CD4-positive, alpha-beta T cell treated with Interleukin-4 for 1 hour (primary cell): ENCODE measurements at regions not wholly inside any gene's neighbourhood (a gene's known extent, or its start where the extent isn't known, plus 50 kb on each side); places are given as distances from the start of the nearest gene placed in this dataset.
"Not testable (repeated sequence)": the region's sequence is repeated elsewhere in the genome, so short reads cannot be mapped to it uniquely, and the experiment has no call there.

Experiments used
- DNase-seq, 2 donors: peaks; one replicate each; pipeline ENCODE4 v3.0.0-alpha.2; 2020 to 2022

GRCh38 chr4:13678186-13678924 is 50.8 kb upstream of the BOD1L1 start:
- no peak for DNase-seq

GRCh38 chr4:13681570-13681969 is 54.0 kb upstream of the BOD1L1 start:
- no peak for DNase-seq

- DNase-seq = no peak
Measured at GRCh38 chr4:13694256-13694655, 66.7 kb upstream of the BOD1L1 start.

- DNase-seq = no peak
Measured at GRCh38 chr4:13698296-13698695, 70.8 kb upstream of the BOD1L1 start.

DNA sequence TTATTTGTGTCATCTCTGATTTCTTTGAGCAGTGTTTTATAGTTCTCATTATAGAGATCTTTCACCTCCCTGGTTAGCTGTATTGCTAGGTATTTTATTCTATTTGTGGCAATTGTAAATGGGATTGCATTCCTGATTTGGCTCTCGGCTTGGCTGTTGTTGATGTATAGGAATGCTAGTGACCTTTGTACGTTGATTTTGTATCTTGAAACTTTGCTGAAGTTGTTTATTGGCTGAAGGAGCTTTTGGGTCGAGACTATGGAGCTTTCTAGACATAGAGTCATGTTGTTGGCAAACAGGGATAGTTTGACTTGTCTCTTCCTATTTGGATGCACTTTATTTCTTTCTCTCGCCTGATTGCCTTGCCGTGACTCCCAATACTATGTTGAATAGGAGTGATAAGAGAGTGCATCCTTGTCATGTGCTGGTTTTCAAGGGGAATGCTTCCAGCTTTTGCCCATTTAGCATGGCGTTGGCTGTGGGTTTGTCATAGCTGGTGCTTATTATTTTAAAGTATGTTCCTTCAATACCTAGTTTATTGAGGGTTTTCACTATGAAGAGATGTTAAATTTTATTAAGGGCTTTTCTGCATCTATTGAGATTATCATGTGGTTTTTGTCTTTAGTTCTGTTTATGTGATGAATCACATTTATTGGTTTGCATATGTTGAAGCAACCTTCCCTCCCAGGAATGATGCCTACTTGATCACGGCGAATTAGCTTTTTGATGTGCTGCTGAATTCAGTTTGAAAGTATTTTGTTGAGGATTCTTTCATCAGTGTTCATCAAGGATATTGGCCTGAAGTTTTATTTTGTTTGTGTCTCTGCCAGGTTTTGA is 72.7 kb upstream of the BOD1L1 start:
- DNase-seq = no peak

DNA sequence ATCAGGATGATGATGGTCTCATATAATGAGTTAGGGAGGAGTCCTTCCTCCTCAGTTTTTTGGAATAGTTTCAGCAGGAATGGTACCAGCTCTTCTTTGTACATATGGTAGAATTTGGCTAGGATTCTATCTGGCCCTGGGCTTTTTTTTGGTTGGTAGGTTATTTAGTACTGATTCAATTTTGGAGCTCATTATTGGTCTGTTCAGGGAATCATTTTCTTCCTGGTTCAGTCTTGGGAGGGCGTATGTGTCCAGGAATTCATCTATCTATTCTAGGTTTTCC is 73.3 kb upstream of the BOD1L1 start:
- DNase-seq = not testable (repeated sequence)

DNA sequence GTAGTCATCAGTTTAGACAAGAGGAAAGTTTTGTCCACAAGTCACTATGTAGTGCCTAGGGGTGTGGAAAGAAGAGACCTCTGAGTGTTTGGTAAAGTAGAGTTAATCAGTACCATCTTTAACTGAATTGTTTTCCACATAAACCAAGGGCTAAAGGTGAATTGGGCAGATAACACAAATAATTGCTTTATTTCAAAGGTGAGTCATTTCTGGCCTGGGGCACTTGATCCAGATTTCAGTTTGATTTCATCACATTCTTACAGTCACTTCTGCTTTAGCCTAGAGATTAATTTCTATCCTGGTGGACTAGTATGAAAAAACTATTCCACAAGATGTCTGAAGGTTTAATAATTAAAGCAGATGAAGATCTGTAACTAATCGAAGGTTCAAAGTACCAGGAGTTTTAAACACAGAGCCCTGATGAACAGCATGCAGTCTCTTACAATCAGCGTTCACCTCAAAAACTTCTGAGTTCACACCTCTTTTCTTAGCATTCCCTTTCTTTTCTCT is 74.5 kb upstream of the BOD1L1 start:
- DNase-seq = no peak

GRCh38 chr4:13703096-13703495 is 75.6 kb upstream of the BOD1L1 start:
- no peak for DNase-seq

GRCh38 chr4:13704035-13704434 is 76.5 kb upstream of the BOD1L1 start:
- DNase-seq = no peak

DNA sequence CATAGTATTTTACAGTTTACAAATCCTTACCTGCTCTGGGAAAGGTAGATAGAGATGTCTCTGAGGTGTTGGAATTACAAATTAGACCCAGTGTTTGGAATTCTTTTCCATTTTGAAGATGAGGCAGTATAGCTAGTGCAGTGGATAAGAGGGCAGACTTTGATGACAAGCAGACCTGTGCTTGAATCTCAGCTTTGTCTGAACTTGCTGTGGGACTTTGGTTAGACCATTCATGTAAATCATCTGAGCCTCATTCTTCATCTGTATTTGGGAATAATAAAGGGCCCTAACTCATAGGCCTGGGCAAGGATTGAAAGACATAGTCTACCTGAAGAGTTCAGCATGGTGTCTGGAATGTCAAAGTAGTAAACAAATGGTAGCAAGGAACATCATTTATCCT is 77.2 kb upstream of the BOD1L1 start:
- DNase-seq = no peak

- DNase-seq = no peak
Measured at GRCh38 chr4:13705521-13706041, 78.1 kb upstream of the BOD1L1 start.

GRCh38 chr4:13706120-13706519 is 78.6 kb upstream of the BOD1L1 start:
- DNase-seq = no peak

- DNase-seq = no peak
Measured at GRCh38 chr4:13706716-13707115, 79.2 kb upstream of the BOD1L1 start.

DNA sequence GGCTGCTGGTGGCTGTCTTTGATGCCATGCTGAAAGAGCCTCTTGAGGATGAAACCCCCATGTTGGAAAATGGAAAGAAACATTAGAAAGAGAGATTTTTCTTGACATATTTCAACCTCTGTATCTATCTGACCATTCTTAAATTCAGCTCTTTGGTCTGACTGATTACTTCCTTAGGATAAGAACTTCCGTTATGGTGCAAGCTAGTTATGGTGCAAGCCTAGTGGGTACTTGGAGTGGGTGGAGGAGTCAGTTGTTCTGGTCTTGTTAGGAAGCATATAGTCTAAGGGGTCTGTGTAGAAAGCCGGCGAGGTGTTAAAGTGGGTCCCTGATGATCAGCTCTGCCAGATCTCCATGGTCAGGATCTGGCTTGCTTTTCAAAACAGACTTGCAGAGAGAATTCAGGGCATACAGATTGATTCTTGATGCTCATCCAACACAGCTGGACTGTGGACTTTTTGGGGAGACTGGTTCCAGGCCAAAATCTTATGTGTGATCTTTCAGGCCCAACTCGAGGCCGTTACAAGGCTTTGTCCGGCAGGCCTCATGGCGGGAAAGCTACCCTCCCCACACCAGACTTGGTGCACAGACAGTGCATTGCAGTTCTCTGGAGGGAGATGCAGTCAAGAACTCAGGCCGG is 82.8 kb upstream of the BOD1L1 start:
- DNase-seq = no peak

DNA sequence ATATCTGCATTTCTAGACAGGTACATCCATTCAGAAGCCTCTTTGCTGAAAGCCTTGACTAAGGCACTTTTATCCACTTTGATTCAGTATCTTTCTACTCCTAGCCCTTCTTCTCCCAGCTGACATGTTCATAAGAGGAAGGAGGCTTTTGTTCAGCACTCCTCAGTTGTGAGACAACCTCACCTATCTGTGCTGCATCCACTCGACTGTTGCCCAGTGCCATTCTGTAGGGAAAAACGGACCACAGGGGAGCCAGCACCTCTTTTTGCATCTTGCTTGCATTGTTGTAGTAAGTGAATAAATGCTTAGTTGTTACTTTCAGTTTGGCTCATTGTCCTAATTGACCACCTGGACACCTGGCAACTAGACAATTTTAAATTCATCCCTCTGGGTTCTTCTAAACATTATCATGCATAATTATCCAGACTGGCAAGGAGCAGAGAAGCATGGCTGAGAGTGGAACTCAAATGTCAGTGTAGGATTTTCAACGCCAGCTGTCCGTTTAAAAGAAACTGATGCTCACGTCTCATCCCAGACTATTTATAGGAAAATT is 83.8 kb upstream of the BOD1L1 start:
- DNase-seq = no peak

DNA sequence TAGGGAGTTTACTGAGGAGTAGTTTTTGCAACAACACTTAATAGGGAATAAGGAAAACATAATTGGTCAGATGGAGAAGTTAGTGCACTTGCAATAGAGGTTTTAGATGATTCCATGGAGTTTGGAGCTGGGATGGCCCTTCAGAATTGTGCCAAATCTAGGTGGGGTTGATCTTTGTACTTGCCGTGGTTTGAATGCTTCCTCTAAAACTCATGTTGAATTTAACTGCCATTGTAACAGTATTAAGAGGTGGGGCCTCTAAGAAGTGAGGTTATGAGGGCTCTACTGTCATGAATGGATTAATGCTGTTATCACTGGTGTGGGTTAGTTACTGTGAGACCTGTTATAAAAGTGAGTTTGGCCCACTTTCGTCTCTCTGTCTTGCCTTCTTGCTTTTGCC is 94.4 kb upstream of the BOD1L1 start:
- DNase-seq = no peak

DNA sequence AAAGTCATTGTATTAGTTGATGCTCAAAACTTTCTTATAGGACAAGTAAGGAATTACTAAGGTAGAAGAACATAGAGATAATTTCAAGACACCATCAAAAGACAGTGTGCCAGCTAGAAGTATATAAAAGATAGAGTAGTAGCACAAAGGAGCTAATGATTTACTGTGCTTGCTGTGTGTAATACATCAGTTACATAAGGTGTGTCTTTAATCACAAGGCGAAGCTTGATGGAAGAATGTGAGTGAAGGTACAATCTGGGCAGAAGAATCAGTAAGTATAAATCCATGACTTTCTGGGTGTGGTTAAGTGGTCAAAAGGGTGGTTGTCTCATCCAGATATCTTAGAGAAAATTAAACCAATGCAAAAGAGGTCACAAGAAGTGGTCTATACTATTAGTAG is 95.1 kb upstream of the BOD1L1 start:
- DNase-seq = no peak

DNA sequence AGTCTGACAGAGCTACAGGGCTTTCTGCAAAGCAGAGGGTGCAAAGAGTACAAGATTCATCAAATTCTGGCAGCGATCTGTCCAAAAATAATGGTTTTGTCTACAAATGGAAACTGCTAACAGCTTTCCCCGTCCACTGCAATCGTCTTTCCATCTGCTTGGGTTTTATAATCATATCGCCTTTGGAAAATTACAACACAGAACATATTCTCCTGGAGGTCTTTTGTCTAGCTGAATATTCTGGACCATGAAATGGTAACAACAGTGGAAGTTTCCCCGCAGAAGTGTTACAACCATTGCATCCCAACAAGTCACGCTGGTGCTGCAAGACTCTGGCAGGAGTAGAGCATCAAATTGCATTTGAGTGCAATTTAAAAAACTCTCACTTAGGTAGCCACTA is 101.2 kb upstream of the BOD1L1 start:
- no peak for DNase-seq

DNA sequence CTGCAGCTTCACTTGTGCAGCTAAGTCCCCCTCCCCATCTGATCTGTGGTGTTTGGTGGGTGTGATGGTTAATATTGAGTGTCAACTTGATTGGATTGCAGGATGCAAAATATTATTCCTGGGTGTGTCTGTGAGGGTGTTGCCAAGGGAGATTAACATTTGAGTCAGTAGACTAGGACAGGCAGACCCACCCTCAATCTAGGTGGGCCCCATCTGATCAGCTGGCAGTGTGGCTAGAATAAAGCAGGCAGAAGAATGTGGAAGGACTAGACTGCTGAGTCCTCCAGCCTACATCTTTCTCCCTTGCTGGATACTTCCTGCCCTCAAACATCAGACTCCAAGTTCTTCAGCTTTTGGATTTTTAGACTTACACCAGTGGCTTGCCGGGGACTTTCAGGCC is 103.5 kb upstream of the BOD1L1 start:
- DNase-seq = no peak

DNA sequence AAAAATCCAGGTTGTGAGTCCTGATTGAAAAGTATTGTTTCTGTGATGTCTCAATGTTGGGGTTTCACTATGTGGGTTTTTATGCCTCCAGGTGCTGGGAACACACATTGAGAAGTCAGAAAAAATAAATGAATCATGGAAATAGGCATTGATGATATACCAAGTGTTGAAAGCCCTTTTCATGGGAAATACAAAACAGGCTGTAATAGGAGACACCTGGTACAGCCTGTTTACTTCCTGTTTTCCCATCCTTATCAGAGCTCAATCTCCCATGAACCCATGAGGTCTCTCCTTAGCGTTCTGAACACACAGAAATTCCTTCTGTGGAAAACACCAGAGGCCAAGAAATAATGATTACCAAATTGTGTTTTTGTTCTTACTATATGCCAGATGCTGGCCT is 106.3 kb upstream of the BOD1L1 start:
- no peak for DNase-seq

GRCh38 chr4:13750594-13750993 is 123.1 kb upstream of the BOD1L1 start:
- DNase-seq = no peak

DNA sequence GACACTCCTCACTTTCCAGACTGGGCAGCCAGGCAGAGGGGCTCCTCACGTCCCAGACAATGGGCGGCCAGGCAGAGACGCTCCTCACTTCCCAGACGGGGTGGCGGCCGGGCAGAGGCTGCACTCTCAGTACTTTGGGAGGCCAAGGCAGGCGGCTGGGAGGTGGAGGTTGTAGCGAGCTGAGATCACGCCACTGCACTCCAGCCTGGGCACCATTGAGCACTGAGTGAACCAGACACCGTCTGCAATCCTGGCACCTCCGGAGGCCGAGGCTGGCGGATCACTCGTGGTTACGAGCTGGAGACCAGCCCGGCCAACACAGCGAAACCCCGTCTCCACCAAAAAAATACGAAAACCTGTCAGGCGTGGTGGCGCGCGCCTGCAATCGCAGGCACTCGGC is 134.1 kb upstream of the BOD1L1 start:
- DNase-seq = not testable (repeated sequence)

- DNase-seq = no peak
Measured at GRCh38 chr4:13762130-13762529, 134.6 kb upstream of the BOD1L1 start.
